GM12873 (cell line): ENCODE measurements at regions not wholly inside any gene's neighbourhood (a gene's known extent, or its start where the extent isn't known, plus 50 kb on each side); places are given as distances from the start of the nearest gene placed in this dataset.

Experiments used
- TF ChIP-seq, protein P1 (sequence below): IDR thresholded peaks from 2 replicates; pipeline ENCODE4 v1.5.1; 2012; ENCODE audit warnings: low read depth, mild to moderate bottlenecking, moderate library complexity, low read length, control low read depth; ENCODE audit not compliant: insufficient read depth; ENCODE audit errors: missing control alignments

DNA sequence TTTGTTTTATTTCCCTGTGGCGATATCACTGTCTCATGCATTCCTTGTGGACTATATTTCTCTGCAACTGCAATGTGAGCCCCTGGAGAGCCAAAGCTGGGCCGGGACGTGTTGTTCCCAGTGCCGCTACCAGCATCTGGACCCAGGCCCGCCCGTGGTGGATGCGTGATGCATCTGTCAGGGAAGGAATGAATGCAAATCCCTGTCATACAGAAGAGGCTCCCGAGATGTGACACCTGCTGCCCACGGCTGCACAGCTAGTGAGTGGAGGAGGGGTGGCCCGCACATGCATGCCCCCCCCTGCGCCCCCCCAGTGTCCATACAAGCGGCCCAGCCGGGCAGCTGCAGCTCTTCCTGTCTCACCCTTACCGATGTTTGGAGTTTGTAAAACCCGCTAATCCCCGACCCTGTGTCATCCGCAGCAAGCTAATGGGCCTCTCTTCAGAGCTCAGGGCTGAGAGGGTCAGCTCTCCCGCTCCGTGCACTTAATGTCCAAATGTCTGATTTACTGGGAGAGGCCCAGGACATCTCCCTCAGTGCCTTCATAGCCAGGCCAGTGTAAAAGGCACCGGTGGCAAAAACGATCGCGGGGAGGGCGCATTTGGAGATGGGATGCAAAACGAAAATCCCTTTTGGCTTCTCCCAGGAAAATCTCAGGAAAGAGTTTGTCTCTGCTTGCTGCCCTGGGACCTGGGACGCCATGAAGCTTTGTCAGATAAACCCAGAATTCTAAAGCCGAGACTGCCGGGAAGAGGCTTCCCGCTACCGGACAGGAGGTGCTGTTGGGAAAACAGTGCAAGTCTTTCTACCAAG is 91.8 kb downstream of the FOXL1 start:
- TF ChIP-seq, protein P1, sequence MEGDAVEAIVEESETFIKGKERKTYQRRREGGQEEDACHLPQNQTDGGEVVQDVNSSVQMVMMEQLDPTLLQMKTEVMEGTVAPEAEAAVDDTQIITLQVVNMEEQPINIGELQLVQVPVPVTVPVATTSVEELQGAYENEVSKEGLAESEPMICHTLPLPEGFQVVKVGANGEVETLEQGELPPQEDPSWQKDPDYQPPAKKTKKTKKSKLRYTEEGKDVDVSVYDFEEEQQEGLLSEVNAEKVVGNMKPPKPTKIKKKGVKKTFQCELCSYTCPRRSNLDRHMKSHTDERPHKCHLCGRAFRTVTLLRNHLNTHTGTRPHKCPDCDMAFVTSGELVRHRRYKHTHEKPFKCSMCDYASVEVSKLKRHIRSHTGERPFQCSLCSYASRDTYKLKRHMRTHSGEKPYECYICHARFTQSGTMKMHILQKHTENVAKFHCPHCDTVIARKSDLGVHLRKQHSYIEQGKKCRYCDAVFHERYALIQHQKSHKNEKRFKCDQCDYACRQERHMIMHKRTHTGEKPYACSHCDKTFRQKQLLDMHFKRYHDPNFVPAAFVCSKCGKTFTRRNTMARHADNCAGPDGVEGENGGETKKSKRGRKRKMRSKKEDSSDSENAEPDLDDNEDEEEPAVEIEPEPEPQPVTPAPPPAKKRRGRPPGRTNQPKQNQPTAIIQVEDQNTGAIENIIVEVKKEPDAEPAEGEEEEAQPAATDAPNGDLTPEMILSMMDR, result no peak

DNA sequence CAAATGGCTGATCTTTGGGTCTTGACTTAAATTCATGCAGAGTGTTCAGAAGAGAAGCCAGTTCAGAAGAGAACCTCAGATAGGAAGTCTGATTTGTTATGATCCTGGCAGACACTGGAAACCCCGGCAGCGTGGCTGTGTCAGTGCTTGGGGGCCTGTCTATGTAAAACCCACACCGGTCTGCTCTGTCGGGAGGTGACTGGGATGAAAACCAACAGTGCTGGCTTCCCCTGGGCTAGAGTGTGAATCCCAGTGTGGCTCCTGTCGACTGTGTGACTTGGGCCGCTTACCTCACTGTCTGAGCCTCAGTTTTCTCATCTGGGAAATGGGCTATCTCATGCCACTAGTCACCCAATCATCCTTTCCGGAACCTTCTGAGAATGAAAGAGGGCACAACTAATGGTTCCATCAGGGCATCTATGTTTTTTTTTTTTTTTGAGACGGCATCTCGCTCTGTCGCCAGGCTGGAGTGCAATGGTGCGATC is 92.4 kb downstream of the FOXL1 start:
- TF ChIP-seq, protein P1, result no peak

DNA sequence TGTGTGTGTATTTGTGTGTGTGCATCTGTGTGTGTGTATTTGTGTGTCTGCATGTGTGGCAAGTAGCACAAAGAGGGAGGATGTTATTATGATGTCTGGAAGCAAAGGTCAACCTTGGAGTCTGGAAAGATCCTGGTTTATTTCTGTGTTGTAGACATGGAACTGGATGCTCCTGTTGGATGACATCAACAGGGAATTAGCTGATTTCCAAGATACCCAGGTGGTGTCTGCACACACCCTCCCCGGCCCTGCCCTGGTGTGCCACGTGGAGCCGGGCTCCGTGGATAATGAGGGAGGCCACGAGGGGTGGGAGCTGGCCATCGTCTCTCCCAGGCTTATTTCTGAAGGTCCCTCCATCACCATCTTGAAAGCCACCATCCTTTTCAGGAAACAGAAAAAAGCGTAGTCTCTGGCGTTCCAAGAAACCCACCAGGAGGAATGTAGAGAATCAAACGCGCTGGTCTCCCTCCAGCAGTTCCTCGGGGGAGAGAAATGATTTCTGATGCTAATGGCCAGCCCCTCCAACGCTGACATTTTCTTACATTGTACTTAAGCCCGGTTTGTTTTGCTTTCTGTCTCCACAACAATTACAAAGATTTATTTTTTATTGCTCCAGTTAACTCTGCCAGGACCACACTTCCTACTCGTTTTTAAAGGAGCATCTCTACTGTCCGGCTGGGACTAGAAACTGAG is 93.3 kb downstream of the FOXL1 start:
- TF ChIP-seq, protein P1, result no peak

DNA sequence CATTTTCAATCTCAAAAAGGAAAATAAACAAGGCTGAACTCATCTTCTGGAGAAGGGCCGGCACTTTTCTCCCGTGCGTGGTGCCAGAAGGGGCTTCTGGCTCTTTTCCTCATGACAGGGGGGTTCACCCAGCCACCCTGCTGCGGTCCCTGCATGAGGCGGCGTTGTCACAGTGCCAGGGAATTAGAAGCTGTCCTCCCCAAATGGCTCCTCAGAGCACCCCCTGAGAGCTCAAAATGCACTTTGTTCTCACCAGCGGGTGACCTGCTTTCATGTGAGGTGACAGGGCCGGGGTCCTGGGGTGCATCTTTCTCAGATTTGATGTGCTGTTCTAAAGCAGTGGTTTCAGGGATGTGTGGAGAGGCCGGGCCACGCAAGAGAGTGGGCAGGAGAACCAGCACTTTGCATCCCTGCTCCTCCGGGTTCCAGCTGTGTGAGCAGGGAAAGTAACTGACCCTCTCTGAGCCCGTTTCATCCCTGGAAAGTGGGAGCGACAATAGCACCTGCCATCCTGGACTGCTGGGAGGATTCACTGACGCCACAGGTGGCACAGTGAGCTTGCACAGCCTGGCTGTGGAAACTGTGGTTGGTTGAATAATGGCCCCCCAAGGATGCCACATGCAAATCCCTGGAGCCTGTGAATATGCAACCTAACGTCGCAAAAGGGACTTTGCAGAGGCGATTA is 94.0 kb downstream of the FOXL1 start:
- TF ChIP-seq, protein P1, result no peak

DNA sequence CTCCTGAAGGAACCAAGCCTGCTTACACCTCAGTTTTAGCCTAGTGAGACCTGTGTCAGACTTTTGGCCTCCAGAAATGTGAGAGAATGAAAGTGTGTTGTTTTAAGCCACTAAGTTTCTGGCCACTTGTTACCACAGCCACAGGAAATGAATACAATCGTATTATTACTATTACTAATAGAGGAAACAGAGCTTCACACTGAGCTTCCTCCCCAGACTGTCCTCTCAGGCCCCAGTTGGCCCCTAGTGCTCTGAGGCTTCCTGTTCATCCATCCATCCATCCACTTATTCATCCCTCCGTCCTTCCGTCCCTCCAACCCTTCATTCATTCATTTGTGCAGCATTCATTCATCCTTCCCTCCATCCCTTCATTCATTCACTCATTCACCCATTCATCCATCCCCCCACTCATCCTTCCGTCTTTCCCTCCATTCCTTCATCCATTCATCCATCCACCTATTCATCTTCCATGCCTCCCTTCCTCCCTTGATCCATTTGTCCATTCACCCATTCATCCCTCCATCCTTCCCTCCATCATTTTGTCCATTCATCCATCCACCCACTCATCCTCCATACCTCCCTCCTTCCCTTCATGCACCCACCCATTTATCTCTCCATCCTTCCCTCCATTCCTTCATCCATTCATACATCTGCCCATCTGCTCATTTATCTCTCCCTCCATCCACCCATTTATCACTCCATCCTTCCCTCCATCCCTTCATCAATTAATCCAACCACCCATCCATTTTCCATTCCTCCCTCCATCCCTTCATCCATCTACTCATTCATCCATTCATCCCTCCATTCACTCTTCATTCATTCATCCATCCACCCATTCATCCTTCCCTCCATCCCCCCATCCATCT is 95.0 kb downstream of the FOXL1 start:
- TF ChIP-seq, protein P1, result no peak

DNA sequence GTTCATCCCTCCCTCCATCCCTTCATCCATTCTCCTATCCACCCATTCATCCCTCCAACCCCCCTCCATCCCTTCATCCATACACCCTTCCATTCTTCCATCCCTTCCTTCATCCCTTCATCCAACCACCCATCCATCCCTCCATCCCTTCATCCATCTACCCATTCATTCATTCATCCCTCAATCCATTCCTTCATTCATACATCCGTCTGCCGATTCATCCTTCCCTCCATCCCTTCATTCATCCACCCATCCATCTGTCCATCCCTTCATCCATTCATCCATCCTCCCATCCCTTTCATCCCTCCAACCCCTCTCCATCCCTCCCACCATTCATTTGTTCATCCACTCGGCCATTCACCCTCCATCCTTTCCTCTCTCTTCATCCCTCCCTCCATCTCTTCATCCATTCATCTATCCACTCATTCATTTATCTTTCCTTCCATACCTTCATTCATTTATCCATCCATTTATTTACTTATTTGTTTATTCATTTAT is 95.7 kb downstream of the FOXL1 start:
- TF ChIP-seq, protein P1, result no peak
